A549 (cell line): ENCODE measurements at regions not wholly inside any gene's neighbourhood (a gene's known extent, or its start where the extent isn't known, plus 50 kb on each side); places are given as distances from the start of the nearest gene placed in this dataset.

ENCODE experiments used
- ATAC-seq, 2 experiments: fragments of 200-7000 bp in 1 of 2; fragments of >200 bp in 1 of 2; cut with Nextera tagmentation in 1 of 2; cut with Tn5 transposase in 1 of 2; 3 replicates each; pipeline versions ENCODE4 v1.8.0 to v1.9.1; 2018 to 2020; ENCODE audit warnings: mild to moderate bottlenecking in 1 of 2, moderate library complexity in 1 of 2
- CTCF ChIA-PET: fragments of 300-600 bp; sonication (Branson Sonifier 250); formaldehyde crosslinking; extraction: SDS; loops from one replicate; lab custom pipeline; 2021; ENCODE audit warnings: antibody characterized with exemption, inconsistent platforms; lab: Yijun Ruan, JAX
- POLR2A ChIA-PET: fragments of 350-600 bp; formaldehyde crosslinking; extraction: SDS; loops from one replicate; lab custom pipeline; 2021; ENCODE audit warnings: antibody characterized with exemption, inconsistent platforms; lab: Yijun Ruan, JAX
- DNase-seq, 2 experiments: peaks; one replicate each; pipeline versions ENCODE4 v3.0.0 to v3.0.0-alpha.2; 2011 to 2016; ENCODE audit warnings: low read depth in 1 of 2, low spot score in 1 of 2
- FAIRE-seq: peaks from 2 replicates; lab custom pipeline; 2011; peaks lifted over from hg19 to GRCh38; lab: Jason Lieb, UNC
- H3K27ac ChIP-seq, 2 experiments: fragments of >200 bp; sonication (Bioruptor Twin); formaldehyde crosslinking; 3 replicates each; pipeline ENCODE4 v1.5.1; 2016 to 2017
- H3K4me1 ChIP-seq: fragments of >200 bp; sonication (Bioruptor Twin); formaldehyde crosslinking; 3 replicates; pipeline ENCODE4 v1.6.1; 2016
- H3K4me2 ChIP-seq: fragments of >200 bp; sonication (Bioruptor Twin); formaldehyde crosslinking; 3 replicates; pipeline ENCODE4 v1.6.1; 2016
- H3K4me3 ChIP-seq: fragments of >200 bp; sonication (Bioruptor Twin); formaldehyde crosslinking; 3 replicates; pipeline ENCODE4 v1.5.1; 2016
- H3K9me3 ChIP-seq: fragments of >200 bp; sonication (Bioruptor Twin); formaldehyde crosslinking; 3 replicates; pipeline ENCODE4 v1.6.1; 2016
- BCL3 ChIP-seq: fragments of >200 bp; sonication (Bioruptor Twin); formaldehyde crosslinking; IDR thresholded peaks from 3 replicates; pipeline ENCODE4 v1.6.1; 2016
- BHLHE40 ChIP-seq: IDR thresholded peaks from 2 replicates; pipeline ENCODE4 v1.6.1; 2012; ENCODE audit warnings: low read depth, low read length, inconsistent platforms
- CBX2 ChIP-seq: fragments of 200-600 bp; sonication (generic); IDR thresholded peaks from 2 replicates; pipeline ENCODE4 v1.6.1; 2016; ENCODE audit warnings: low read depth, mild to moderate bottlenecking, borderline replicate concordance
- CHD2 ChIP-seq: fragments of 150-350 bp; IDR thresholded peaks from 2 replicates; pipeline ENCODE4 v1.6.1; 2014; ENCODE audit warnings: low read length; ENCODE audit not compliant: partially characterized antibody
- CTCF ChIP-seq: fragments of >200 bp; sonication (Bioruptor Twin); formaldehyde crosslinking; IDR thresholded peaks from 3 replicates; pipeline ENCODE4 v1.5.1; 2016
- EHF ChIP-seq: fragments of 250-450 bp; sonication (Bioruptor Pico); IDR thresholded peaks from 2 replicates; pipeline ENCODE4 v1.5.0; 2020; ENCODE audit warnings: mild to moderate bottlenecking
- EHMT2 ChIP-seq: fragments of 200-600 bp; sonication (generic); IDR thresholded peaks from 2 replicates; pipeline ENCODE4 v1.6.1; 2016; ENCODE audit warnings: antibody characterized with exemption, low read depth, mild to moderate bottlenecking, moderate library complexity
- FOSB ChIP-seq: fragments of 250-450 bp; sonication (Bioruptor Pico); IDR thresholded peaks from 2 replicates; pipeline ENCODE4 v1.5.0; 2020; ENCODE audit warnings: mild to moderate bottlenecking, moderate library complexity
- FOSL2 ChIP-seq, 2 experiments: fragments of 450-650 bp in 1 of 2; fragments of >200 bp in 1 of 2; sonication (Bioruptor Twin) in 1 of 2; formaldehyde crosslinking; IDR thresholded peaks; 2 replicates each; pipeline versions ENCODE4 v1.5.0 to v1.6.1; 2016 to 2020; ENCODE audit warnings: mild to moderate bottlenecking in 1 of 2, moderate library complexity in 1 of 2
- FOXS1 ChIP-seq: fragments of 250-450 bp; sonication (Bioruptor Pico); IDR thresholded peaks from 2 replicates; pipeline ENCODE4 v1.5.0; 2020; ENCODE audit warnings: mild to moderate bottlenecking, moderate library complexity
- GATA3 ChIP-seq: IDR thresholded peaks from 2 replicates; pipeline ENCODE4 v1.6.1; 2012; ENCODE audit warnings: borderline replicate concordance
- HES2 ChIP-seq: fragments of >200 bp; sonication (Bioruptor Twin); formaldehyde crosslinking; IDR thresholded peaks from 2 replicates; pipeline ENCODE4 v1.6.1; 2016
- HMGXB4 ChIP-seq: fragments of 250-450 bp; sonication (Bioruptor Pico); IDR thresholded peaks from 2 replicates; pipeline ENCODE4 v1.5.0; 2021; ENCODE audit warnings: mild to moderate bottlenecking, moderate library complexity, borderline replicate concordance
- HOXB13 ChIP-seq: fragments of 250-450 bp; sonication (Bioruptor Pico); IDR thresholded peaks from 2 replicates; pipeline ENCODE4 v1.5.0; 2020; ENCODE audit warnings: low read depth, mild to moderate bottlenecking, moderate library complexity
- HOXB5 ChIP-seq: fragments of 250-450 bp; sonication (Bioruptor Pico); IDR thresholded peaks from 2 replicates; pipeline ENCODE4 v1.5.0; 2020; ENCODE audit warnings: mild to moderate bottlenecking, moderate library complexity
- JUNB ChIP-seq: fragments of >200 bp; sonication (Bioruptor Twin); formaldehyde crosslinking; IDR thresholded peaks from 2 replicates; pipeline ENCODE4 v1.6.1; 2016
- KDM5A ChIP-seq: fragments of 200-600 bp; sonication (generic); IDR thresholded peaks from 2 replicates; pipeline ENCODE4 v1.6.1; 2016; ENCODE audit warnings: antibody characterized with exemption, mild to moderate bottlenecking
- MAZ ChIP-seq: fragments of 150-350 bp; IDR thresholded peaks from 2 replicates; pipeline ENCODE4 v1.6.1; 2014; ENCODE audit warnings: antibody characterized with exemption, low read depth, low read length, borderline replicate concordance
- MYC ChIP-seq: IDR thresholded peaks from 2 replicates; pipeline ENCODE4 v1.6.1; 2012; ENCODE audit warnings: mild to moderate bottlenecking, inconsistent platforms, low read length, improper control_type of control experiment, borderline replicate concordance
- NR3C1 ChIP-seq: fragments of >200 bp; sonication (Bioruptor Twin); formaldehyde crosslinking; IDR thresholded peaks from 3 replicates; pipeline ENCODE4 v1.6.1; 2017
- RAD21 ChIP-seq, 2 experiments: fragments of >200 bp in 1 of 2; sonication (Bioruptor Twin) in 1 of 2; formaldehyde crosslinking in 1 of 2; IDR thresholded peaks in 1 of 2; conservative IDR thresholded peaks in 1 of 2; 2 replicates in 1 of 2; 3 replicates in 1 of 2; pipeline ENCODE4 v1.6.1; 2012 to 2018; ENCODE audit warnings: inconsistent platforms in 1 of 2
- REST ChIP-seq: fragments of 200-600 bp; sonication (generic); IDR thresholded peaks from 2 replicates; pipeline ENCODE4 v1.6.1; 2016; ENCODE audit warnings: antibody characterized with exemption, mild to moderate bottlenecking, moderate library complexity
- RFX5 ChIP-seq: fragments of 450-650 bp; IDR thresholded peaks from 2 replicates; pipeline ENCODE4 v1.7.1; 2014; ENCODE audit warnings: antibody characterized with exemption, mild to moderate bottlenecking, moderate library complexity
- ZNF302 ChIP-seq: fragments of 250-450 bp; sonication (Bioruptor Pico); IDR thresholded peaks from 2 replicates; pipeline ENCODE4 v1.9.0; 2021; ENCODE audit warnings: inconsistent platforms, mild to moderate bottlenecking, moderate library complexity
- WGBS: methylation state at CpG from one replicate; pipeline ENCODE4 v1.1.6; 2017; ENCODE audit errors: missing lambda C conversion rate; 5-methylcytosine and 5-hydroxymethylcytosine counted together

- Histone ChIP-seq H3K4me3 (no peak overlapping the region), H3K4me1 (no peaks in the 10 kb centered on the region), H3K27ac (no peak overlapping the region), H3K9me3 (no peaks in the 10 kb centered on the region), H3K4me2 (no peak overlapping the region)
- ChIA-PET POLR2A (no interaction called here), CTCF (no interaction called here)
- no peak for TF ChIP-seq HMGXB4 (CRISPR knock-in tag)
- TF ChIP-seq CHD2: no peak
- no peak for TF ChIP-seq EHMT2
- no peak for TF ChIP-seq HOXB5 (CRISPR knock-in tag)
- no peak for TF ChIP-seq JUNB
- no peak for TF ChIP-seq CTCF
- TF ChIP-seq HES2: no peak
- TF ChIP-seq EHF: no peak
- TF ChIP-seq MYC: no peak
- no peak for TF ChIP-seq RFX5
- no peak for TF ChIP-seq FOSL2 (IDR thresholded peaks at IDR 0.05)
- TF ChIP-seq FOSL2 (CRISPR knock-in tag; IDR thresholded peaks at IDR 0.05): no peak
- no peak for TF ChIP-seq BHLHE40
- TF ChIP-seq MAZ: no peak
- no peak for TF ChIP-seq CBX2
- no peak for TF ChIP-seq FOSB (CRISPR knock-in tag)
- no peak for TF ChIP-seq HOXB13 (CRISPR knock-in tag)
- ATAC-seq: no peak
- no peak for FAIRE-seq
- 54% methylated on average over 5 of the region's 5 CpGs for WGBS
- no peak for DNase-seq
Observed at GRCh38 chr11:104830508-104830907, 67.8 kb downstream of the CASP12 start.

- TF ChIP-seq ZNF302 (CRISPR knock-in tag) (no peak), HOXB5 (CRISPR knock-in tag) (no peak), MYC (no peak), REST (no peak), GATA3 (no peak), NR3C1 (no peak), RAD21 (conservative IDR thresholded peaks at IDR 0.05 in 1 of 2, IDR thresholded peaks at IDR 0.05 in 1 of 2) (no peak), HOXB13 (CRISPR knock-in tag) (no peak), KDM5A (no peak), FOXS1 (CRISPR knock-in tag) (no peak), BCL3 (no peak)
- ChIA-PET CTCF (no interaction called here), POLR2A (no interaction called here)
- no peak overlapping the region for H3K4me2 ChIP-seq
- no peak overlapping the region for H3K27ac ChIP-seq
- no peak overlapping the region for H3K4me3 ChIP-seq
- peak in 1 of 2 experiments; percentile 12 for DNase-seq
- 38% methylated on average over 2 of the region's 2 CpGs for WGBS
- ATAC-seq: no peak
- no peak for FAIRE-seq
- no peaks in the 10 kb centered on the region for H3K4me1 ChIP-seq
- H3K9me3 ChIP-seq: no peaks in the 10 kb centered on the region
Observed at GRCh38 chr11:104830080-104830479, 68.2 kb downstream of the CASP12 start.
